OCI-LY1 (cell line): ENCODE measurements at regions not wholly inside any gene's neighbourhood (a gene's known extent, or its start where the extent isn't known, plus 50 kb on each side); places are given as distances from the start of the nearest gene placed in this dataset.

ENCODE experiments used
- CTCF ChIP-seq: fragments of 200-600 bp; sonication (generic), shearing (Covaris generic); IDR thresholded peaks from 2 replicates; pipeline ENCODE4 v1.5.1; 2017; ENCODE audit warnings: mild to moderate bottlenecking, antibody characterized with exemption, low read length, moderate library complexity, mixed read lengths
- EZH2 ChIP-seq: fragments of 200-600 bp; sonication (generic), shearing (Covaris generic); IDR thresholded peaks from 2 replicates; pipeline ENCODE4 v1.8.0; 2017; ENCODE audit warnings: borderline replicate concordance, mixed run types, mild to moderate bottlenecking, antibody characterized with exemption, low read length, moderate library complexity, mixed read lengths

DNA sequence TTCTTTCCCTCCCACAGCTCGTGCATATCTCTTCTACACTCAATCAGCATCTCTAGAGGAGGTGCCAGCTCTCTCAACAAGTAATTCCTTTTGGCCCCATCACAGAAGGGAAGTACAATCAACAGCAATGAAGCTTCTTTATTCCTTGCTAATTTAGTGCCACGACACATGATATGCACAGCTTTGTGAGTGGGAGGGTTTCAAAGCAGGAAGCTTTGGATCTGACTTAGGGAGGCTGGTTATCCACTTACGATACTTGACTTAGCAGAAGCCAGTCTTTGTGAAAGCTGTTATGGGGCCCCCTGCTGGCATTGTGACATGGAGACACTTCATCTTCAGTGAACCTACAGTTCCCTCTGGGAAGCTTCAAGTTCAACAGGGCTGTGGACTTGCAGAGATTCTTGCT lies 81.0 kb downstream of the TMEM100 start:
- TF ChIP-seq CTCF (peak; percentile 65), EZH2 (no peak)
